ENCODE measurements at regions not wholly inside any gene's neighbourhood (a gene's known extent, or its start where the extent isn't known, plus 50 kb on each side); places are given as distances from the start of the nearest gene placed in this dataset.

GRCh38 chr10:43973801-43974200 is 325.1 kb upstream of the ZNF32 start:
- no peak for TF ChIP-seq CTCF (IDR thresholded peaks at IDR 0.05; ENCODE audit: borderline replicate concordance, extremely low read depth, low read length, poor library complexity, severe bottlenecking)
- no peak for TF ChIP-seq EZH2 (IDR thresholded peaks at IDR 0.05; ENCODE audit: borderline replicate concordance, low read depth, low read length, severe bottlenecking)
